Epithelial cell of esophagus (primary cell): ENCODE measurements at regions not wholly inside any gene's neighbourhood (a gene's known extent, or its start where the extent isn't known, plus 50 kb on each side); places are given as distances from the start of the nearest gene placed in this dataset.
"Not testable (repeated sequence)": the region's sequence is repeated elsewhere in the genome, so short reads cannot be mapped to it uniquely, and the experiment has no call there.

Experiments used
- DNase-seq: peaks from one replicate; pipeline ENCODE4 v3.0.0; 2010; ENCODE audit warnings: low read depth
- H3K4me3 ChIP-seq: 2 replicates; pipeline ENCODE4 v1.5.1; 2011; ENCODE audit warnings: mild to moderate bottlenecking, low read length, control low read depth
- CTCF ChIP-seq: IDR thresholded peaks from 2 replicates; pipeline ENCODE4 v1.5.1; 2011; ENCODE audit warnings: low read depth, mild to moderate bottlenecking, low read length, control low read depth, inconsistent platforms; ENCODE audit not compliant: insufficient read depth; ENCODE audit errors: missing control alignments

DNA sequence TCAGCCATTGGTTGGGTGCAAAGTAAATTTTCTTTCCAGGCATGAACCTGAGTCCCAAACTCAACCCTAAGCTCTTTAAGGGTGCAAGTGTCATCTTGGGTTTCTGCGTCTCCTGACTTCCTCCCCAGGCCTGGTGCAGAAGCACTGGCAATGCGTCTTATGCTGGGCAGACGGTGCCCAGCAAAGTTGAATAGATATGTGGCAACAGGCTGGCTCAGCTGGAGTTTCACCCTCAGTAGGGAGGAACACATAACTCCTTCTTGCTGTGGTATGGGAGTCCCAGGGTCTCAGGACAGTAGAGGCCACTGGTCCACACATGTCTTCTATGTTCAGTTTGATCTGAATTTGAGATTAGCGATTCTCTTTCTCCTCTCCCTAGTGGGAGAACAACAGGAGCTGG, 181.3 kb downstream of the RPS24 start:
- no peak for DNase-seq
- no peak for TF ChIP-seq CTCF
- H3K4me3 ChIP-seq, result no peak overlapping the region

- no peak for DNase-seq
- TF ChIP-seq CTCF, result no peak
Measured at GRCh38 chr10:78215645-78216044, 182.0 kb downstream of the RPS24 start.

DNA sequence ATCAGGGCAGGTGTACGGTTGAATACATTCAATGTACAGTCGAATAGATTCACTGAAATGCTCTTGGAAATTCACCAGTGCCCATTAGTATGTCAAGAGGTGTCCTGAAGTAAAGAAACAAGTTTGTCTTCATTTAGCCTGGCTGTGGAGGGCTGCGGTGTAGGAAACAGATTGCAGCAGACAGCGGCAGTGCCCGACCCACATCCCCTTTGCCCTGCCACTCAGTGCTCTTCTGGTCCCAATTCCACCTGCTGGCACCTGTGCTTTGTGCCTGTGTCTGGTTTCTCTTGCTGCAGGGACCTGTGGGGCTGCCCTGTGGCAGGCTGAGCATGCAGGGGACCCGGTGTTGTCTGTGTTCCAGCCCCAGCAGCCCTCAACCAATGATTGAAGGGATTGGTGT, 183.7 kb downstream of the RPS24 start:
- H3K4me3 ChIP-seq, result no peak overlapping the region
- DNase-seq, result no peak
- no peak for TF ChIP-seq CTCF

More at GRCh38 chr10:78215645-78216044, 182.0 kb downstream of the RPS24 start:
- H3K4me3 ChIP-seq, result no peak overlapping the region

- H3K4me3 ChIP-seq, result no peak overlapping the region
- DNase-seq, result no peak
- no peak for TF ChIP-seq CTCF
Measured at GRCh38 chr10:78218798-78219490, 185.3 kb downstream of the RPS24 start.

DNA sequence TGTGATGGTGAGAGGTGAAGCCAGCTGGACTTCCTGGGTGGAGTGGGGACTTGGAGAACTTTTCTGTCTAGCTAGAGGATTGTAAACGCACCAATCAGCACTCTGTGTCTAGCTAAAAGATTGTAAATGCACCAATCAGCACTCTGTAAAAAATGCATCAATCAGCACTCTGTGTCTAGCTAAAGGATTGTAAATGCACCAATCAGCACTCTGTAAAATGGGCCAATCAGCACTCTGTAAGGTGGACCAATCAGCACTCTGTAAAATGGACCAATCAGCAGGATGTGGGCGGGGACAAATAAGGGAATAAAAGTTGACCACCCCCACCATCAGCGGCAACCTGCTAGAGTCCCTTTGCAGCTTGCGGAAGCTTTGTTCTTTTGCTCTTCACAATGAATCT, 185.9 kb downstream of the RPS24 start:
- not testable (repeated sequence) for H3K4me3 ChIP-seq, DNase-seq

DNA sequence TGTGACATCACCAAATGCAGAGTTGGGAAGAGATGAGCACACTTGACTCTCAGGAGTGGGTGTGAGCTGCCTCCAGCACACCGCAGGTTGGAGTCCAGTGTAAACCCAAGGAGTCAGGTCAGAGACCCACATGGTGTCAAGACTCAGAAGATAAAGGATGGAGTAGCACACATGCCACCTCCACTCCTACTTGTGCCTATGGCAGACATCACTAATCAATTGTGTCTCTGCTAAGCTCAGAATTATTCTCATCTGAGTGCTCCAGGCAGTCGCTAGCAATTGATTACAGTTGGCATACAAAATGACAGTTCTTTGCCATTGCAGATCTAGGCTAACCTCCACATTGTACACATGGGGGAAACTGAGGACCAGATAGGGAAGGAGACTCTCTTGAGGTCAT, 187.1 kb downstream of the RPS24 start:
- DNase-seq, result no peak
- no peak for TF ChIP-seq CTCF
- no peak overlapping the region for H3K4me3 ChIP-seq

GRCh38 chr10:78222096-78222790, 188.6 kb downstream of the RPS24 start:
- DNase-seq, result no peak
- H3K4me3 ChIP-seq, result no peak overlapping the region
- no peak for TF ChIP-seq CTCF
